B cell (primary cell): ENCODE measurements at regions not wholly inside any gene's neighbourhood (a gene's known extent, or its start where the extent isn't known, plus 50 kb on each side); places are given as distances from the start of the nearest gene placed in this dataset.

Experiments used
- CTCF ChIP-seq: fragments of 200-600 bp; IDR thresholded peaks from one replicate; pipeline ENCODE4 v1.8.0; 2022; ENCODE audit warnings: antibody characterized with exemption, mild to moderate bottlenecking
- EZH2 ChIP-seq: IDR thresholded peaks from 2 replicates; pipeline ENCODE4 v1.6.1; 2012; ENCODE audit warnings: borderline replicate concordance, low read depth, mild to moderate bottlenecking, moderate library complexity, low read length; ENCODE audit not compliant: insufficient read depth, poor library complexity, severe bottlenecking

- TF ChIP-seq CTCF (no peak), EZH2 (no peak)
These were observed 188.0 kb upstream of the TNRC6C start for GRCh38 chr17:77770331-77771105.
